Left hindlimb (tissue), 1 donor: ENCODE measurements at regions not wholly inside any gene's neighbourhood (a gene's known extent, or its start where the extent isn't known, plus 50 kb on each side); places are given as distances from the start of the nearest gene placed in this dataset.
"Not testable (repeated sequence)": the region's sequence is repeated elsewhere in the genome, so short reads cannot be mapped to it uniquely, and the experiment has no call there.

Source experiments
- DNase-seq: peaks from one replicate; pipeline ENCODE4 v3.0.0-alpha.2; 2018

- DNase-seq: no peak
Measured at GRCh38 chr2:89797320-89798038, 1106.0 kb downstream of the RPIA start.

DNA sequence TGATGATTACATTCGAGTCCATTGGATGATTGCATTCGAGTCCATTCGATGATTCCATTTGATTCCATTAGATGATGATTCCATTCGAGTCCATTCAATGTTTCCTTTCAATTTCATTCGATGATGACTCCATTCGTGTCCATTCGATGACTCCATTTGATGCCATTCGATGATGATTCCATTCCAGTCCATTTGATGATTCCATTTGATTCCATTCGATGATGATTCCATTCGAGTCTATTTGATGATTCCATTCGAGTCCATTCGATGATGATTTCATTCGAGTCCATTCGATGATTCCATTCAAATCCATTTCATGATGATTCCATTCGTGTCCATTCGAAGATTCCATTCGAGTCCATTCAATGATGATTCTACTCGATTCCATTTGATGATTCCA, 1109.7 kb downstream of the RPIA start:
- DNase-seq: not testable (repeated sequence)

- not testable (repeated sequence) for DNase-seq
Measured at GRCh38 chr2:89806363-89806762, 1114.9 kb downstream of the RPIA start.

GRCh38 chr2:89811295-89811694, 1119.8 kb downstream of the RPIA start:
- no peak for DNase-seq

DNA sequence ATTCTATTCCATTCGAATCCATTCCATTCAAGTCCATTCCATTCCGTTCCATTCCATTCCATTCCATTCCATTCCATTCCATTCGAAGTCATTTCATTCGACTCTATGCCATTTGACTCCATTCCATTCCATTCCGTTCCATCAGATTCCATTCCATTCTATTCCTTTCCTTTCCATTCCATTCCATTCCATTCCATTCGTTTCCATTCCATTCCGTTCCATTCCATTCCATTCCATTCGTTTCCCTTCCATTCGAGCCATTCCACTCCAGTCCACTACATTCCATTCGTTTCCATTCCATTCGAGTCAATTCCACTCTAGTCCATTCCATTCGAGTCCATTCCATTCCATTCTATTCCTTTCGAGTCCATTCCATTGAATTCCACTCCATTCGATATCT, 1120.4 kb downstream of the RPIA start:
- DNase-seq: not testable (repeated sequence)

GRCh38 chr2:89814359-89814758, 1122.9 kb downstream of the RPIA start:
- not testable (repeated sequence) for DNase-seq

DNA sequence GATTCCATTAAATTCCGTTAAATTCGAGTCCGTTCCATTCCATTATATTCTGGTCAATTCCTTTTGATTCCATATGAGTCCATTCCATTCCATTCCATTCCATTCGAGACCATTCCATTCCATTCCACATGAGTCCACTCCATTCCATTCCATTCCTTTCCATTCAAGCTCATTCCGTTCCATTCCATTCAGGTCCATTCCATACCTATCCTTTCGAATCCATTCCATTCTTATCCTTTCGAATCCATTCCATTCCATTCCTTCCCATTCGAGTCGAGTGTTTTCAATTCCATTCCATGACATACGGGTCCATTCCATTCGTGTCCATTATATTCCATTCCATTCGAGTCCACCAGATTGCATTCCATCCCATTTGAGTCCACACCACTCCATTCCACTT, 1127.4 kb downstream of the RPIA start:
- no peak for DNase-seq

- DNase-seq: no peak
Measured at GRCh38 chr2:89819809-89820208, 1128.3 kb downstream of the RPIA start.

- DNase-seq: no peak
Measured at GRCh38 chr2:89820248-89820647, 1128.8 kb downstream of the RPIA start.

DNA sequence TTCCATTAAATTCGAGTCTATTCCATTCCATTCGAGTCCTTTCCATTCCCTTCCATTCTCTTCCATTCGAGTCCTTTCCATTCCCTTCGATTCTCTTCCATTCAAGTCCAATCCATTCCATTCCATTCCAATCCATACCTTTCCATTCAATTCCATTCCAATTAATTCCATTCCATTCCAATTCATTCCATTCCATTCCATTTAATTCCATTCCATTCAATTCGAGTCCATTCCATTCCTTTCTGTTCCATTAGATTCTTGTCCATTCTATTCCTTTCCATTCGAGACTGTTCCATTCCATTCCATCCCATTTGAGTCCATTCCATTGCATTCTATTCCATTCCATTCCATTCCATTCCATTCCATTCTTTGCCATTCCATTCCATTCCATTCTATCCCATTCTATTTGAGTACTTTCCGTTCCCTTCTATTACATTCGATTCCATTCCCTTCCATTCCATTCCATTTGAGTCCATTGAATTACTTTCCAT, 1130.0 kb downstream of the RPIA start:
- no peak for DNase-seq

DNA sequence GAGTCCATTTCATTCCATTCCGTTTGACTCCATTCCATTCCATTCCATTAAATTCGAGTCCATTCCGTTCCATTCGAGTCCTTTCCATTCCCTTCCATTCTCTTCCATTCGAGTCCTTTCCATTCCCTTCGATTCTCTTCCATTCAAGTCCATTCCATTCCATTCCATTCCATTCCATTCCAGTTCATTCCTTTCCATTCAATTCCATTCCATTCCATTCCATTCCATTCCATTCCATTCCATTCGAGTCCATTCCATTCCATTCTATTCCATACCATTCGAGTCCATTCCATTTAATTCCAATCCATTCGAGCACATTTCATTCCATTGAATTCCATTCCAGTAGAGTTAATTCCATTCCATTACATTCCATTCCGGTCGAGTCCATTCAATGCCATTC, 1130.9 kb downstream of the RPIA start:
- not testable (repeated sequence) for DNase-seq

- DNase-seq: no peak
Measured at GRCh38 chr2:89823556-89823955, 1132.1 kb downstream of the RPIA start.

DNA sequence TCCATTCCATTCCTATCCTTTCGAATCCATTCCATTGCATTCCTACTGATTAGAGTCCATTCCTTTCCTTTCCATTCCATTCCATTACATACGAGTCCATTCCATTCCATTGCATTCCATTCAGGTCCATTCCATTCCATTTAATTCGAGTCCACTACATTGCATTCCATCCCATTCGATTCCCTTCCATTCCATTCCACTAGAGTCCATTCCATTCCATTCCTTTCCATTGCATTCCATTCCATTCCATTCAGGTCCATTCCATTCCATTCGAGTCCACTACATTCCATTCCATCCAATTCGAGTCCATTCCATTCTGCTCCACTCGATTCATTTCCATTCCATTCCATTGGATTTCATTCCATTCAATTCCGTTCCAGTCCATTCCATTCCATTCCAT, 1133.6 kb downstream of the RPIA start:
- no peak for DNase-seq

GRCh38 chr2:89826741-89827140, 1135.3 kb downstream of the RPIA start:
- DNase-seq: not testable (repeated sequence)

DNA sequence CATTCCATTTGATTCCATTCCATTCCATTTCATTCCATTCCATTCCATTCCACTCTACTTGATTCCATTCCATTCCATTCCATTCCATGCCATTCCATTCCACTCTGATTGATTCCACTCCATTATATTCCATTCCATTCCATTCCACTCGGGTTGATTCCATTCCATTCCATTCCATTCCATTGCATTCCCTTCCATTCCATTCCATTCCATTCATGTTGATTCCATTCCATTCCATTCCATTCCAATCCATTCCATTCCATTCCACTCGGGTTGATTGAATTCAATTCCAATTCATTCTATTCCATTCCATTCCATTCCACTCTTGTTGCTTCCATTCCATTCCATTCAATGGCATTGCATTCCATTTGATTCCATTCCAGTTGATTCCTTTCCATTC, 1136.4 kb downstream of the RPIA start:
- DNase-seq: not testable (repeated sequence)

DNA sequence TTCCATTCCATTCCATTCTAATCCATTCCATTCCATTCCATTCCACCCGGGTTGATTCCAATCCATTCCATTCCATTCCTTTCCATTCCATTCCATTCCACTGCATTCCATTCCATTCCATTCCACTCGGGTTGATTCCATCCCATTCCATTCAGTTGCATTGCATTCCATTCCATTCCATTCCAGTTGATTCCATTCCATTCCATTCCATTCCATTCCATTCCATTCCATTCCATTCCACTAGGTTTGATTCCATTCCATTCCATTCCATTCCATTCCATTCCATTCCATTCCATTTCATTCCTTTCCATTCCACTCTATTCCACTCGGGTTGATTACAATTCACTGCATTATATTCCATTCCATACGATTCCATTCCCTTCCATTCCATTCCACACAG, 1136.9 kb downstream of the RPIA start:
- DNase-seq: not testable (repeated sequence)

DNA sequence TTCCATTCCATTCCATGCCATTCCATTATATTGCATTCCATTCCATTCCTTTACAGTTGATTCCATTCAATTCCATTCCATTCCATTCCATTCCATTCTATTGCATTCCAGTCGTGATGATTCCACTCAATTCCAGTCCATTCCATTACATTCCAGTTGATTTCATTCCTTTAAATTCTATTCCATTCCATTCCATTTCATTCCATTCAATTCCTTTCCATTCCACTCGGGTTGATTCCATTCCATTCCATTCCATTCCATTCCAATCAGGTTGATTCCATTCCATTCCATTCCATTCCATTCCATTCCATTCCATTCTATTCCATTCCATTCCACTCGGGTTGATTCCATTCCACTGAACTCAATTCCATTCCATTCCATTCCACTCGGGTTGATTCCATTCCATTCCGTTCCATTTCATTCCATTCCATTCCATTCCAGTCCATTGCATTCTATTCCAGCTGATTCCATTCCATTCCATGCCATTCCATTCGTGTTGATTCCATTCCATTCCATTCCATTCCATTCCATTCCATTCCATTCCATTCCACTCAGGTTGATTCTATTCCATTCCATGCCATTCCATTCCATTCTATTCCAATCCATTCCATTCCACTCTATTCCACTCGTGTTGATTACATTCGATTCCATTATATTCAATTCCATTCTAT, 1137.6 kb downstream of the RPIA start:
- DNase-seq: not testable (repeated sequence)

DNA sequence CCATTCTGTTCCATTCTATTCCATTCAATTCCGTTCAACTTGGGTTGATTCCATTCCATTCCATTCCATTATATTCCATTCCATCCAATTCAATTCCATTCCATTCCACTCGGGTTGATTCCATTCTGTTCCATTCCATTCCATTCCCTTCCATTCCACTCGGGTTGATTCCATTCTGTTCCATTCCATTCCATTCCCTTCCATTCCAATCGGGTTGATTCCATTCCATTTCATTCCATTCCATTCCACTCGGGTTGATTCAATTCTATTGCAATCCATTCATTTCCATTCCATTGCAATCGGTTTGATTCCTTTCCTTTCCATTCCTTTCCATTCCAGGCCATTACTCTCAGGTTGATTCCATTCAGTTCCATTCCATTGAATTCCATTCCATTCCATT, 1138.4 kb downstream of the RPIA start:
- no peak for DNase-seq

GRCh38 chr2:89830341-89831218, 1139.1 kb downstream of the RPIA start:
- not testable (repeated sequence) for DNase-seq

GRCh38 chr2:89831641-89832498, 1140.4 kb downstream of the RPIA start:
- no peak for DNase-seq

GRCh38 chr2:89833116-89833779, 1141.8 kb downstream of the RPIA start:
- no peak for DNase-seq

- DNase-seq: no peak
Measured at GRCh38 chr2:89833780-89834117, 1142.3 kb downstream of the RPIA start.
